ENCODE measurements at regions not wholly inside any gene's neighbourhood (a gene's known extent, or its start where the extent isn't known, plus 50 kb on each side); places are given as distances from the start of the nearest gene placed in this dataset.

DNA sequence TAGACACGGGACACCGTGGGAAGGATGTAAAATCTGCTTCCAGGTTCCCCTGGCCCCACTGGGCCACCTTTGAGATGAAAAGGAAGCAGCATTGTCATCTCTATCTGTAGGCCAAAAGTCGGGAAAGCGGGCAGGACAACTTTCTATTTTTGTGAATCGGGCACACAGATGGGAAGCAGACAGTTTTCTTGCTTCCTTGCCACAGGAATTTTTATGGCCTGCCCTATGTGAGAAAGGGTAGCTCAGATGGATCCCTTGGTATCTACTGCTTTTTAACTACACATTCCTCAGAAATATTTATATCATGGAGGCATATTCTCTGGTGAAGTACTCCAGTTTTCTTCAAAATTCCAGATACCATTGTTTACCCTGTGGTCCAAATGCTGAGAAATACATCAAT is 735.5 kb downstream of the CBLN2 start:
- H3K4me1 ChIP-seq (ENCODE audit: control insufficient read depth in 2 of 2, insufficient read depth in 2 of 2, low read length in 1 of 2), result no peaks in the 10 kb centered on the region
- WGBS, 2 donors, result 68 to 69% methylated on average over 5 of the region's 5 CpGs
- no peak overlapping the region for H3K27ac ChIP-seq (ENCODE audit: low read depth in 2 of 2, low read length in 1 of 2)
- no peaks in the 10 kb centered on the region for H3K36me3 ChIP-seq (ENCODE audit: control insufficient read depth in 2 of 2, insufficient read depth in 2 of 2, low read length in 1 of 2)
- no peaks in the 10 kb centered on the region for H3K27me3 ChIP-seq (ENCODE audit: control insufficient read depth in 1 of 2, insufficient read depth in 2 of 2, low read length in 2 of 2)
- no peak overlapping the region for H3K4me3 ChIP-seq (ENCODE audit: low read depth in 1 of 2, low read length in 2 of 2)
- peaks cover 0 to 2% of the 10 kb centered on the region in 2 donors for H3K9me3 ChIP-seq (ENCODE audit: control insufficient read depth in 2 of 2, insufficient read depth in 1 of 2, low read depth in 1 of 2, low read length in 1 of 2)

GRCh38 chr18:71807586-71807985 is 736.6 kb downstream of the CBLN2 start:
- H3K4me3 ChIP-seq (ENCODE audit: low read depth in 1 of 2, low read length in 2 of 2), result no peak overlapping the region
- H3K36me3 ChIP-seq (ENCODE audit: control insufficient read depth in 2 of 2, insufficient read depth in 2 of 2, low read length in 1 of 2), result no peaks in the 10 kb centered on the region
- H3K9me3 ChIP-seq (ENCODE audit: control insufficient read depth in 2 of 2, insufficient read depth in 1 of 2, low read depth in 1 of 2, low read length in 1 of 2), result no peaks in the 10 kb centered on the region
- no peaks in the 10 kb centered on the region for H3K27me3 ChIP-seq (ENCODE audit: control insufficient read depth in 1 of 2, insufficient read depth in 2 of 2, low read length in 2 of 2)
- H3K27ac ChIP-seq (ENCODE audit: low read depth in 2 of 2, low read length in 1 of 2), result no peak overlapping the region
- H3K4me1 ChIP-seq (ENCODE audit: control insufficient read depth in 2 of 2, insufficient read depth in 2 of 2, low read length in 1 of 2), result no peaks in the 10 kb centered on the region
- 50 to 58% methylated on average over 1 of the region's 1 CpG for WGBS, 2 donors

DNA sequence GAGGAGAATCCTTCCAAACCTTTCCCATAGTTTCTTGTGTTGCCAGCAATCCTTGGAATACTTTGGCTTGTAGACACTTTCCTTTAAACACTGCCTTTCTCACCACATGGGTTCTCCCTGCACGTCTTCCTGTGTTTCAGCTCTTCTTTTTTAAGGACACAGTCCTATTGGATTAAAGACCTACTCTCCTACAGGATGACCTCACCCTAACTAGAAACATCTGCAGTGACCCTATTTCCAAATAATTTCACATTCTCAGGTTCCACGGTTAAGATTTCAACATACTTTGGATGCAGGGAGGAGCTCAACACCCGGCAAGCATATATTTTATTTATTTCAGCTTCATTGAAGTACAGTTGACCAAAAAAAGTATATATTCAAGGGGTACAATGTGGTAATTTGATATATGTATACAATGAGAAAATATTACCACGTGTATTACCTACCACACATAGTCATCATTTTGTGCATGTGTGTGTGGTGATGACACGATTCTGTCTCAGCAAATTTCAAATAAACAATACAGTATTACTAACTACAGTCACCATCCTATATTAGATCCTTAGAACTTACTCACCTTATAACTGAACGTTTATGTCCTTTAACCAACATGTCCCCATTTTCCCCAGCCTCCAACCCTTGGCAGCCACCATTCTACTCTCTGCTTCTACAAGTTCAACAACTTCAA is 745.0 kb downstream of the CBLN2 start:
- H3K27me3 ChIP-seq (ENCODE audit: control insufficient read depth in 1 of 2, insufficient read depth in 2 of 2, low read length in 2 of 2), result no peaks in the 10 kb centered on the region

GRCh38 chr18:71797554-71797953 is 746.6 kb downstream of the CBLN2 start:
- H3K27me3 ChIP-seq (ENCODE audit: control insufficient read depth in 1 of 2, insufficient read depth in 2 of 2, low read length in 2 of 2), result no peaks in the 10 kb centered on the region
- WGBS, 2 donors, result 86 to 87% methylated on average over 7 of the region's 7 CpGs
- no peaks in the 10 kb centered on the region for H3K36me3 ChIP-seq (ENCODE audit: control insufficient read depth in 2 of 2, insufficient read depth in 2 of 2, low read length in 1 of 2)
- H3K4me3 ChIP-seq (ENCODE audit: low read depth in 1 of 2, low read length in 2 of 2), result no peak overlapping the region
- peaks cover 0 to 2% of the 10 kb centered on the region in 2 donors for H3K9me3 ChIP-seq (ENCODE audit: control insufficient read depth in 2 of 2, insufficient read depth in 1 of 2, low read depth in 1 of 2, low read length in 1 of 2)
- H3K4me1 ChIP-seq (ENCODE audit: control insufficient read depth in 2 of 2, insufficient read depth in 2 of 2, low read length in 1 of 2), result no peaks in the 10 kb centered on the region
- H3K27ac ChIP-seq (ENCODE audit: low read depth in 2 of 2, low read length in 1 of 2), result no peak overlapping the region

More for the DNA sequence above, 745.0 kb downstream of the CBLN2 start:
- H3K4me3 ChIP-seq (ENCODE audit: low read depth in 1 of 2, low read length in 2 of 2), result no peak overlapping the region
- no peaks in the 10 kb centered on the region for H3K36me3 ChIP-seq (ENCODE audit: control insufficient read depth in 2 of 2, insufficient read depth in 2 of 2, low read length in 1 of 2)
- no peak overlapping the region for H3K27ac ChIP-seq (ENCODE audit: low read depth in 2 of 2, low read length in 1 of 2)
- no peaks in the 10 kb centered on the region for H3K4me1 ChIP-seq (ENCODE audit: control insufficient read depth in 2 of 2, insufficient read depth in 2 of 2, low read length in 1 of 2)
- WGBS, 2 donors, result 65 to 75% methylated on average over 6 of the region's 6 CpGs
- H3K9me3 ChIP-seq (ENCODE audit: control insufficient read depth in 2 of 2, insufficient read depth in 1 of 2, low read depth in 1 of 2, low read length in 1 of 2), result peaks cover 0 to 2% of the 10 kb centered on the region in 2 donors

- Histone ChIP-seq H3K36me3 (ENCODE audit: control insufficient read depth in 2 of 2, insufficient read depth in 2 of 2, low read length in 1 of 2) (no peaks in the 10 kb centered on the region), H3K9me3 (ENCODE audit: control insufficient read depth in 2 of 2, insufficient read depth in 1 of 2, low read depth in 1 of 2, low read length in 1 of 2) (no peaks in the 10 kb centered on the region), H3K27ac (ENCODE audit: low read depth in 2 of 2, low read length in 1 of 2) (no peak overlapping the region), H3K4me1 (ENCODE audit: control insufficient read depth in 2 of 2, insufficient read depth in 2 of 2, low read length in 1 of 2) (no peaks in the 10 kb centered on the region), H3K27me3 (ENCODE audit: control insufficient read depth in 1 of 2, insufficient read depth in 2 of 2, low read length in 2 of 2) (no peaks in the 10 kb centered on the region), H3K4me3 (ENCODE audit: low read depth in 1 of 2, low read length in 2 of 2) (no peak overlapping the region)
- 80 to 81% methylated on average over 4 of the region's 4 CpGs for WGBS, 2 donors
Observed at GRCh38 chr18:71784777-71785176, 759.4 kb downstream of the CBLN2 start.

- no peaks in the 10 kb centered on the region for H3K4me1 ChIP-seq (ENCODE audit: control insufficient read depth in 2 of 2, insufficient read depth in 2 of 2, low read length in 1 of 2)
- no peak overlapping the region for H3K4me3 ChIP-seq (ENCODE audit: low read depth in 1 of 2, low read length in 2 of 2)
- WGBS, 2 donors, result 73 to 74% methylated on average over 5 of the region's 5 CpGs
Observed at GRCh38 chr18:71760541-71760940, 783.6 kb downstream of the CBLN2 start.

GRCh38 chr18:71754246-71754645 is 789.9 kb downstream of the CBLN2 start:
- no peak overlapping the region for H3K4me3 ChIP-seq (ENCODE audit: low read depth in 1 of 2, low read length in 2 of 2)
- H3K36me3 ChIP-seq (ENCODE audit: control insufficient read depth in 2 of 2, insufficient read depth in 2 of 2, low read length in 1 of 2), result no peaks in the 10 kb centered on the region
- 71 to 80% methylated on average over 1 of the region's 1 CpG for WGBS, 2 donors
- no peaks in the 10 kb centered on the region for H3K27me3 ChIP-seq (ENCODE audit: control insufficient read depth in 1 of 2, insufficient read depth in 2 of 2, low read length in 2 of 2)
- H3K9me3 ChIP-seq (ENCODE audit: control insufficient read depth in 2 of 2, insufficient read depth in 1 of 2, low read depth in 1 of 2, low read length in 1 of 2), result peaks cover 0 to 2% of the 10 kb centered on the region in 2 donors
- no peaks in the 10 kb centered on the region for H3K4me1 ChIP-seq (ENCODE audit: control insufficient read depth in 2 of 2, insufficient read depth in 2 of 2, low read length in 1 of 2)
- H3K27ac ChIP-seq (ENCODE audit: low read depth in 2 of 2, low read length in 1 of 2), result no peak overlapping the region

More at GRCh38 chr18:71760541-71760940, 783.6 kb downstream of the CBLN2 start:
- Histone ChIP-seq H3K27ac (ENCODE audit: low read depth in 2 of 2, low read length in 1 of 2) (no peak overlapping the region), H3K9me3 (ENCODE audit: control insufficient read depth in 2 of 2, insufficient read depth in 1 of 2, low read depth in 1 of 2, low read length in 1 of 2) (peaks cover 2 to 3% of the 10 kb centered on the region in 2 donors), H3K36me3 (ENCODE audit: control insufficient read depth in 2 of 2, insufficient read depth in 2 of 2, low read length in 1 of 2) (no peaks in the 10 kb centered on the region), H3K27me3 (ENCODE audit: control insufficient read depth in 1 of 2, insufficient read depth in 2 of 2, low read length in 2 of 2) (no peaks in the 10 kb centered on the region)

DNA sequence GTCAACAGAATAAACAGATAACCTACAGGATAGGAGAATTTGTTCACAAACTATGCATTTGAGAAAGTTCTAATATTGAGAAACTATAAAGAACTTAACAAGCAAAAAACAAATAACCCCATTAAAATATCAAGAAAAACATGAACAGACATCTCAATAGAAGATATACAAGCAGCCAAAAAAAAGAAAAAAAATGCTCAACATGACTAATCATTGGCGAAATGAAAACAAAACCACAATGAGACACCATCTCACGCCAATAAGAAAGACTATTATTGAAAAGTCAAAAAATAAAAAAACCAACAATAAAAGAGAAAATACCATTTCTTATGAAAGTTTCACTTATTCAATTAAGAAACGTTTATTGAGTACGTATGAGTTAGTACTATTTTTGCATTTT is 800.5 kb downstream of the CBLN2 start:
- no peaks in the 10 kb centered on the region for H3K36me3 ChIP-seq (ENCODE audit: control insufficient read depth in 2 of 2, insufficient read depth in 2 of 2, low read length in 1 of 2)
- H3K4me3 ChIP-seq (ENCODE audit: low read depth in 1 of 2, low read length in 2 of 2), result no peak overlapping the region
- 86 to 91% methylated on average over 4 of the region's 4 CpGs for WGBS, 2 donors
- no peaks in the 10 kb centered on the region for H3K9me3 ChIP-seq (ENCODE audit: control insufficient read depth in 2 of 2, insufficient read depth in 1 of 2, low read depth in 1 of 2, low read length in 1 of 2)
- no peaks in the 10 kb centered on the region for H3K4me1 ChIP-seq (ENCODE audit: control insufficient read depth in 2 of 2, insufficient read depth in 2 of 2, low read length in 1 of 2)
- no peaks in the 10 kb centered on the region for H3K27me3 ChIP-seq (ENCODE audit: control insufficient read depth in 1 of 2, insufficient read depth in 2 of 2, low read length in 2 of 2)
- no peak overlapping the region for H3K27ac ChIP-seq (ENCODE audit: low read depth in 2 of 2, low read length in 1 of 2)

DNA sequence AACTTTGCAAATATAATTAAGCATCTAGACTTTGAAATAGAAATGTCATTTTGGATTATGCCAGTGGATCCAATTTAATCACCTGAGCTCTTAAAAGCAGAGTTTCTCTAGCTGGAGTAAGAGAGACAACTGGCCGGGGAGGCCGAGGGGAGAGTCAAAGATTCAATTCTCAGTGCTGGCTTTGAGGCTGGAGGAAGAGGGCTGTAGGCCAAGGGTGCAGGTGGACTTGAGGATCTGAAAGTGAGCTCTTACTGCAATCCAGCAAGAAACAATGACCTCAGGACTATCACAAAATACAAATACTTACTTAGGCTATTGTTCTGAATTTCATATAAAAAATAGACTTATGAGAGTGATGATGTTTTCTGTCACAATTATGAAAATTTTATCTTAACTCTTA is 814.5 kb downstream of the CBLN2 start:
- Histone ChIP-seq H3K36me3 (ENCODE audit: control insufficient read depth in 2 of 2, insufficient read depth in 2 of 2, low read length in 1 of 2) (no peaks in the 10 kb centered on the region), H3K9me3 (ENCODE audit: control insufficient read depth in 2 of 2, insufficient read depth in 1 of 2, low read depth in 1 of 2, low read length in 1 of 2) (no peaks in the 10 kb centered on the region), H3K27ac (ENCODE audit: low read depth in 2 of 2, low read length in 1 of 2) (no peak overlapping the region), H3K27me3 (ENCODE audit: control insufficient read depth in 1 of 2, insufficient read depth in 2 of 2, low read length in 2 of 2) (no peaks in the 10 kb centered on the region), H3K4me1 (ENCODE audit: control insufficient read depth in 2 of 2, insufficient read depth in 2 of 2, low read length in 1 of 2) (no peaks in the 10 kb centered on the region), H3K4me3 (ENCODE audit: low read depth in 1 of 2, low read length in 2 of 2) (no peak overlapping the region)
- 87 to 91% methylated on average over 2 of the region's 2 CpGs for WGBS, 2 donors

- WGBS, 2 donors, result 36 to 69% methylated on average over 2 of the region's 2 CpGs
- no peaks in the 10 kb centered on the region for H3K4me1 ChIP-seq (ENCODE audit: control insufficient read depth in 2 of 2, insufficient read depth in 2 of 2, low read length in 1 of 2)
- H3K27ac ChIP-seq (ENCODE audit: low read depth in 2 of 2, low read length in 1 of 2), result no peak overlapping the region
- no peaks in the 10 kb centered on the region for H3K27me3 ChIP-seq (ENCODE audit: control insufficient read depth in 1 of 2, insufficient read depth in 2 of 2, low read length in 2 of 2)
- no peak overlapping the region for H3K4me3 ChIP-seq (ENCODE audit: low read depth in 1 of 2, low read length in 2 of 2)
- no peaks in the 10 kb centered on the region for H3K36me3 ChIP-seq (ENCODE audit: control insufficient read depth in 2 of 2, insufficient read depth in 2 of 2, low read length in 1 of 2)
- H3K9me3 ChIP-seq (ENCODE audit: control insufficient read depth in 2 of 2, insufficient read depth in 1 of 2, low read depth in 1 of 2, low read length in 1 of 2), result no peaks in the 10 kb centered on the region
Observed at GRCh38 chr18:71727909-71728308, 816.2 kb downstream of the CBLN2 start.
